ENCODE measurements at regions not wholly inside any gene's neighbourhood (a gene's known extent, or its start where the extent isn't known, plus 50 kb on each side); places are given as distances from the start of the nearest gene placed in this dataset.
"Not testable (repeated sequence)": the region's sequence is repeated elsewhere in the genome, so short reads cannot be mapped to it uniquely, and the experiment has no call there.

- no peak for DNase-seq (ENCODE audit: low spot score)
Measured at GRCh38 chr18:38198956-38199355, 633.4 kb upstream of the CELF4 start.

GRCh38 chr18:38198526-38198925 is 632.9 kb upstream of the CELF4 start:
- DNase-seq (ENCODE audit: low spot score), result no peak

GRCh38 chr18:38186491-38186890 is 620.9 kb upstream of the CELF4 start:
- no peak for DNase-seq (ENCODE audit: low spot score)

- no peak for DNase-seq (ENCODE audit: low spot score)
Measured at GRCh38 chr18:38174594-38174993, 609.0 kb upstream of the CELF4 start.

GRCh38 chr18:38174173-38174572 is 608.6 kb upstream of the CELF4 start:
- DNase-seq (ENCODE audit: low spot score), result no peak

- DNase-seq (ENCODE audit: low spot score), result no peak
Measured at GRCh38 chr18:38170845-38171244, 605.2 kb upstream of the CELF4 start.

GRCh38 chr18:38167623-38168022 is 602.0 kb upstream of the CELF4 start:
- no peak for DNase-seq (ENCODE audit: low spot score)

GRCh38 chr18:38153116-38153515 is 587.5 kb upstream of the CELF4 start:
- not testable (repeated sequence) for DNase-seq (ENCODE audit: low spot score)

- no peak for DNase-seq (ENCODE audit: low spot score)
Measured at GRCh38 chr18:38116716-38117115, 551.1 kb upstream of the CELF4 start.

GRCh38 chr18:38115201-38115600 is 549.6 kb upstream of the CELF4 start:
- no peak for DNase-seq (ENCODE audit: low spot score)

GRCh38 chr18:38087538-38087937 is 521.9 kb upstream of the CELF4 start:
- DNase-seq (ENCODE audit: low spot score), result no peak

GRCh38 chr18:38081516-38081915 is 515.9 kb upstream of the CELF4 start:
- DNase-seq (ENCODE audit: low spot score), result no peak

- DNase-seq (ENCODE audit: low spot score), result peak; percentile 10
Measured at GRCh38 chr18:38077229-38077628, 511.6 kb upstream of the CELF4 start.

GRCh38 chr18:38076346-38077070 is 510.9 kb upstream of the CELF4 start:
- no peak for DNase-seq (ENCODE audit: low spot score)

GRCh38 chr18:38074298-38074876 is 508.8 kb upstream of the CELF4 start:
- no peak for DNase-seq (ENCODE audit: low spot score)

GRCh38 chr18:38067821-38068220 is 502.2 kb upstream of the CELF4 start:
- no peak for DNase-seq (ENCODE audit: low spot score)

- no peak for DNase-seq (ENCODE audit: low spot score)
Measured at GRCh38 chr18:38067086-38067485, 501.5 kb upstream of the CELF4 start.

GRCh38 chr18:38052879-38053590 is 487.4 kb upstream of the CELF4 start:
- DNase-seq (ENCODE audit: low spot score), result no peak

GRCh38 chr18:38047820-38048219 is 482.2 kb upstream of the CELF4 start:
- no peak for DNase-seq (ENCODE audit: low spot score)

GRCh38 chr18:38046651-38047050 is 481.1 kb upstream of the CELF4 start:
- DNase-seq (ENCODE audit: low spot score), result no peak

GRCh38 chr18:38045845-38046244 is 480.2 kb upstream of the CELF4 start:
- no peak for DNase-seq (ENCODE audit: low spot score)

GRCh38 chr18:38042211-38042890 is 476.8 kb upstream of the CELF4 start:
- DNase-seq (ENCODE audit: low spot score), result no peak

GRCh38 chr18:38038242-38038641 is 472.6 kb upstream of the CELF4 start:
- DNase-seq (ENCODE audit: low spot score), result no peak
